GM18511 (cell line): ENCODE measurements at regions not wholly inside any gene's neighbourhood (a gene's known extent, or its start where the extent isn't known, plus 50 kb on each side); places are given as distances from the start of the nearest gene placed in this dataset.

ENCODE experiments used
- ATAC-seq: cut with Tn5 transposase; IDR thresholded peaks from one replicate; pipeline ENCODE4 v1.9.1; 2021; ENCODE audit warnings: mild to moderate bottlenecking, moderate library complexity; ENCODE audit not compliant: unreplicated experiment

DNA sequence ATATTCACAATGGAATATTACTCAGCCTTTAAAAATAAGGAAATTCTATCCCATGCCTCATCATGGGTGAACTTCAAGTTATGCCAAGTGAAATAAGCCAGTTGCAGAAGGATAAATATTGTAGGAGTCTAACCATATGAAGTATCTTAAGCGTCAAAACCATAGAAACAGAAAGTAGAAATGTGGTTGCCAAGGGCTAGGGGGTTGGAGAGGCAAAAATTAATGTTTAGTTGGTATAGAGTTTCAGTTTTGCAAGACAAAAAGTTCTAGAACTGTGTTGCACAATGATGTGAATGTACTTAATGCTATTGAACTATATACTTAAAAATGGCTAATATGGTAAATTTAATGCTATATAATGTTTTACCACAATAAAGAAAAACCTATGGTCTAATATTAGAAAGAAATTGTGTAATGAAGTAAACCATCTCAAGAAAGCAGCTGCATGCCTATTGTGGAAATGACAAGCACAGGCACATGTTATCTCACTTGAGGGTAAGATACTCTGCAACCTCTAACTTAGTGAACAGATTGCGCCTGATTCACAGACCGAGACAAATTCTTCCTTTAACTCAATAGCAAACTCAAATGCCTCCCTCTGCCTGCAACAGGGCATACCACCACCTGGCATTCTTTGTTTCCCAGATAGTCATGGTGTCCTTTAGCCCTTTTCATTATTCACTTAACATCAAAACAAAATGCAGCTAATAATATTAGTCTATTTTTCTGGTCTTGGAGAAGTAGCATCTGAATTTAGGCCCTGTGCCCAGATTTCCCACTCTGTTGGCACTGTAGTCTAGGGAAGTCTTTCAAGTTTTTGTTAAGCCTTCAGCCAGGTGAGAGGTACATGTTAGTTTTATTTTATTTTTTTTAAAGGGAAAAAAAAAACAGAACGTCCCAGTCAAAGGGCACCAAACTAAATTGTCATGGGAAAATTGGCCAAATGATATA, 80.2 kb upstream of the ACP3 start:
- ATAC-seq, result peak; percentile 76

DNA sequence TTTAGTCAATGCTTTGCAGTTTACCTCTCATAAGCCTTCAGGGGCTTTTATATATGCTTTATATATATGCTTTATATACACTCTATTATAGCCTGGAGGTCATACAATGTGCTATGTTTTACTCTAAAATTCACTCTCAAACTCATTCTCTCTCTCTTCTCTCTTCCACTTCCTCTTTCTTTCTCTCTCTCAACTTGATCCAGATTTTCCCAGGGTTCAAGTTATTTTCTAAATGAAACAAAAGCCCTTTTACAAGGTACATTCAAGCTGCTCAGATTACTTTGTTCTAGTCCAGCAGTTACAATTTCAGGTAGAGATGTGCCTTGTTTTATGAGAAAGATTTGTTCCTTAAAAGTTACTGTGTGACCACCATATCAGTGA, 79.6 kb upstream of the ACP3 start:
- no peak for ATAC-seq

DNA sequence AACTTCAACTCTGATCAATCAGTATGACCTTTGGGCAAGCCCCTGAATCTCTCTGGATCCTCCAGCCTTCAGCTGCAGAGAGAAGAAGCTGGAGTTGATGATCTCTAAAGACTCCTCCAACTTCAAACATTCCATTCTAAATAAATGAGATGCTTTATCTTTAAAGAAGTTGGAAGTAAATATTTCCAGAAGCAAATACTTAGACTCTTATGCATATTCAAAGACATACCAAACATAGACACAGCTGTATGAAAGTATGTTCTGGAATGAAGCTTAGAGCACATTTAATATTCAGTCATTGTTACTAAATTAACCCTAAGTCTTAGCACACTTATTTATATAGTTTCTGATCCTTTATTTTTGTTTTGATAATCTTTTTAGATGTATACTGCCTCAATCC, 77.6 kb upstream of the ACP3 start:
- ATAC-seq, result no peak

DNA sequence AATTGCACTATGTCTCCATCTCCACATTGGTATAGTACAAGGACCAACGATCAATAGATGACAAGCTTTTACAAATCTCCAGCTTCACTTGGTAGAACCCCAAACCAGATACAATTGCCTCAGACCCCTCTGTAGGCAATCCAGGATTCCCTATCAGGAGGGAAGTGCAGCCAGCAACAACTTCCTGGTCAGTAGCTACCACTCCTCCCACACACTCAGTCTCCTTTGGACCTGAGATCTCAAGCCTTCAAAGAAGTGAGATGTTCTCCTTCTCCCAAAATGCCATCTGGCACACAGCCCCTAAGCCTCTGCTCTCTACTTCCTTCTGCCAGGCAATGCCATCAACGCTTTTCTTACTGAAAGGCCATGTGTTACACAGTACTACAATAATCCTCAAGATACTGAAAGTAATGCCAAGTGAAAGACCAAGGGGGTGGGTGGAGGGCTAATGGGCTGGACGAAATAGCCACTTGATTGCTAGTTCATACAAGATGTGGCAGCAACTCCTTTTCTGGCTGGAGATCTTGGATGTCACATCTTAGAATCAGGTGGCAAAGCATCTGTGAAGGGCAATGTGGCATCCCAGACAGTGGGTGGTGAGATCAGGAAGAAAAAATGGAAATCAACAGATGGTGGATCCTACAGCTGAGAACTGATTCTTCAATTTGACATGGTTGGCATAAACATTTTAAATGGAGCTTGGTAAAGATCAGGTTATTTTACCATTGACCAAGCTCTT, 75.3 kb upstream of the ACP3 start:
- no peak for ATAC-seq

DNA sequence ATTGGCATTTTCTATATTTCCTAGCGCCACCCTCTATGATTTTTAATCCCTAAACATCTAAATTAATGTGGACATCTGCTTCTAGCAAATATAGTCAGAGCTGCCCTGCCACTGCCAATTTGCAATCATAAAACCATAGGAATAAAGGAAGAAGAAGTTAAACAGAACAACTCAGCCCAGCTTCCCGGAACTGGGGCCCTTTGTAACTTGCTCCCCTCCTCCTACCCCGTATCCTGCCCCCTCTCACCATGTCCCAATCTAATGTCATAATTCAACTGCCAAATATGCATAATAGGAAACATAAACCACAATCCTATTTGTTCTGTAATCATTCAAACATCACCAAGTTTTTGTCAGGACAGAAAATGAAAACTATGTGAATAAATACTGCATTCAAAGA, 74.4 kb upstream of the ACP3 start:
- no peak for ATAC-seq

DNA sequence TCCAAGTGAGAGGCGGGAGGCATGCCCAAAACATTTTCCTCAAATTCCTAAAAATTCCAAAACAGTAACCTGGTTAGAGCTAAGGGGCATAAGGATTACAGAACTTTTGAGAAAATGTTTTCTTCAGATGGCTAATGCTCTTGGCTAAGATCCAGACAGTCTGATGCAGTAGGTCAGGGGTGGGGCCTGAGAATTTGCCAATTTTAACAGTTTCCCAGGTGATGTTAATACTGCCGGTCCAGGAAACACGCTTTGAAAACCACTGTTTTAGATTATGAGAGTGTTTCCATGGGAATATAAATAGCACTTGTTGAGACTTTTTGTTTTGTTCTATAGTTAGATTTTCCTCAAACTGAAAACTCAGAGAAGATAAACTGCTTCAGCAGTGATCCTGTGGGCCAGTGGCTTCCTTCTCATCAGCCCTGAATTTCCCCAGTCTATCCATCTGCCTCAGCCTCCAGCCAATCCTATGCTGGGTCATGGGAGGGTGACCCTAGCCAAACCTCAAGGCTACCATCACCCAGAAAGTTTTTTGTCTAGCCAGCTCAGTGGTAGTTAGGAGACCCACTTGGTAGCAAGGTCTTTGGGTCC, 71.6 kb upstream of the ACP3 start:
- no peak for ATAC-seq

DNA sequence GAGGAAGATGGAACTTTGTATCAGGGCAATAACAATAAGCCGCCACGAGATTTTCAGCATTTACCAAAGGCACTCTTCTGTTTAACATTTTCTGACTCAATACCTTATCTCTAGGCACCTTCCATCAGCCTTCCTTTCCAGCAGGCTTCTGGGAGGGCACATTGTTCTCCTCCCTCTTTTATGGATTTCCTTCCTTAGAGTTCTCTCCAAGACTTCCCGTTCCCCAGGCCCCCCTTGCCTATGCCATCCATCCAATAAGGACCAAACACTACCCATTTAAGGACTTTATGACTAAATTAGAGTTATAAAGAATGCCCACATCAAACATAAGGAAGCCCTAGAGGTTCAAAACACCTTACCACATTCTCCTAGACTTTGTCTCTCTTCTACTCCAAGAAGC, 71.0 kb upstream of the ACP3 start:
- no peak for ATAC-seq

DNA sequence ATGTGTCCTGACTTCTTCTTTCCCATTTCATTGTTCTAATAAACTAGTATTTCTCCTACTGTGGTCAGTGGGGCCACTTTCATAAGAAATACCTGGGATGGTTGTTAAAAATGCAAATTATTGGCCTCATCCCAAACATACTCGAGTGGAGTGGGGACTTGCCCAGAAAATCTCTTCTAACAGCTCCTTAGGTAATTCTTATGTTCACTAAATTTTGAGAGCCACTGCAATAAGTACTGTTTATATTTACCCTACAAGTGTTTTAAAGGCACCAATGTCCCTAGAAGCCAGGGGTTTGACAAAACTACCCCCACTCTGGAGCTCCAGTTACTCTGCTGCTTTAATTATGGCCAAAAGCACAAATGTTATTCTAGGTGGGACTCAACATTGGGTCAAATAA, 70.0 kb upstream of the ACP3 start:
- no peak for ATAC-seq

DNA sequence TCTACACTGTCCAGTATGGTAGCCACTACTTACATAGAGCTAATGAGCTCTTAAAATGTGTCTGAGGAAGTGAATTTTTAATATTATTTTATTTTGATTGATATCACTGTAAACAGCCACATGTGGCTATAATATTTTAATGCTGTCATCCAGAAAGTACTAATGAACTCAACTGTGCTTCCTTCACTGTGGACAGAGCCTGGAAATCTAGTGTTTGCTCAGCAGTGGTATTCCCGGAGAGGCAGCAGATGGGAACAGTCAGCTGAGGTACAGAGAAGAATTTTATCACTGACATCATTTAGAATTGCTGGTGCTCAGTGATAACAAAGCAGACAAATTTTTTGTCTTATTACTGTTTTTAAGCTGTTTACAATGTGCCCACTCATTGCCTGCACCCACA, 68.7 kb upstream of the ACP3 start:
- ATAC-seq, result no peak

DNA sequence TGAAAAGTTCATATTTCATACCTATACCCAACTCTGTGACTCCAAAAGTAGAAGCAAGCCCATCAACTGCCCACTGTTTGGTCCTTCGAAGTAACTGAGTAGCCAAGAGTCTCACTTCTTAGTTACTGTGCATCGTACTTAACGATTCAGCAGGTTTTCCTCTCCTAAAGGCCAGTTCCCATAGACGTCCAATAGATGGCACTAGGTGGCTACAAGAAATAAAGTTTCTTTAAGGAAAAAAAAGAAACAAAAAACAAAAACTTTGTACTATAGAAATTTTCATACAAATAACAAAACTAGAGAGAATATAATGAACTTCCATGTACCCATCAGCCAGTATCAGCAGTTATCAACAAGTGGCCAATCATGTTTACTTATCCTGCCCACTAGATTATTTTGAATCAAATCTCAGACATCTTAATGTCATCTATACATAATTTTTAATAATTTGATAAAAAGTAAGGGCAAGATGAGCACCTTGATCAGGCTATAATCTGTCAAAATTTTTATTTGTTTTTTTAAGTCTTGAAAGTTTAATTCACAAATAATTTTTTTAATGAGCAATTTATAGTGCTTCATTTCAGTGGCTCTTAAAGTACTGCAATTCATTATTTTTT, 63.8 kb upstream of the ACP3 start:
- no peak for ATAC-seq

DNA sequence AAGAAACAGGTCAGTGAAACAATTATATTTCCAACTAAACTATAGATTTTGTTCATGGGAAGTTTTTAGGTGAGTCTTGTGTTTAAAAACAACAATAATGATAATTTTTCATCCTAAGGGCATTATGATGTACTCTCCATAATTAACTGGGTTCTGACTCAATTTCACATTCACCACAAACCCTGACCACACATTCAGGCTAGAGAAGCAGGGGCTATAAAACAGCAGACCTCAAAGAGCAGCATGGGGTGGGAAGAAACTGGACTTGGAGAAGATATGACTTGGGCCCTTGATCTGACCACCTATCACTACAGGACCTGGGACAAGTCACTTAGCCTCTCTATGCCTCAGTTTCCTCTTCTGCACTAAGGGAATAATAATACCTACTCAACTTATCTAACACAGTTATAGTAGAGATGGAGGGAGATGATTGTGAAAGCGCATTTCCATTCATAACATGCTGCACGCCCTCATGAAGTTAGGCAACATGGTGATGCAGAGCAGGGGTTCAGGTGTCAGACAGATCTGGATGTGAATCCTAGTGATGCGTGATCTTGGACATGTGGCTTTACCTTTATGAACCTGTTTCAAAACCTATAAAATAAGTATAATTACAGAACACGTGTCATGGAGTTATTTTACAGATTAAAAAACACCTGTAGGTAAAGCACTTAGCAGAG, 63.0 kb upstream of the ACP3 start:
- ATAC-seq, result no peak

DNA sequence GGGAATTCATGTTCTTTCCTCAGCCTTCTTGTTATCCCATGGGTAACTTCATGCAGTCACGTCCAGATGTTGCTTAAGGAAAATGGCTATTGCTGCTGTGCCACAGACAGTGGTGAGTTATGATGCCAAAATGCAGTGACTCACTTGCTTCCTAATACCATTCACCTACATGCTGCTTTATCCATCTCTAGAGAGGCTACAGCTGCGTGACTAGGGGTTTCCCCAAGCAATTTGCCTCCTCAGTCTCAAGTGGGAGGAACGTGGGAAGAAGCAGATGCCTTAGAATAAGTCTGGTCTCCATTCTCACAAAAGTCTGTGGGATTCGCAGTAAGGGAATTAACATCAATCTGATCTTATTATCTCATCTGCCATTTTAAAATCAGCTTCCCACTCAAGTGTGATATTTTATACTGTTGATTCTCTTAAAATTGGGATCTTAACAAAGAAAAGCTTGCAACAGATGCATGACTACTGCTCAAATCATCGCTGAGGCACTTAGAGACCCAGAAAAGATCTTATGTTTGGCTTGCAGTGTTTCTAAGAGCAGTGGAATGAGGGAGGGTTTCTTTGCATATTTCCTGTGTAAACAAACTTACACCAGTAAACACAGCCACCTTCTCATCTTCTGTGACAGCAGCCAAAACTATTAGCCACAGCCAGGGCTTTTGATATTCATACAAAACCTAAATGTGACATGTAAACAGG, 62.0 kb upstream of the ACP3 start:
- ATAC-seq, result no peak

DNA sequence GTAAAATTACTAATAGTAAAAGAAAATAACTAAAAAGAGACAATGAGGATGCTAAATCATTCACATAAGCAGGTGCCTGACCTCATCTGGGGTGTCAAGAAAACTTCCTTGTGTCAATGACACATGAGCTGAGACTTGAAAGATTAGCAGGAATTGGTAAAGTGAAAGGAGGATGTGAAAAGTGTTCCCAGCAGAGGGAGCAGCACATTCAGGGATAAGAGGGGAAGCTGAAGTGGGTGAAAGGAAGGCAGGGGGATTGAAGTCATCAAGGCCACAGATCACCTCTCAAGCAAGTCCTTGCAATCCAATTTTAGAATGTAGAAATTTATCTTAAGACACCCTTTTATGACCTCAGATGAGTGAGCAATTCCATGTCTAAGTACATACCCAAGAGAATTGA, 60.2 kb upstream of the ACP3 start:
- ATAC-seq, result no peak

DNA sequence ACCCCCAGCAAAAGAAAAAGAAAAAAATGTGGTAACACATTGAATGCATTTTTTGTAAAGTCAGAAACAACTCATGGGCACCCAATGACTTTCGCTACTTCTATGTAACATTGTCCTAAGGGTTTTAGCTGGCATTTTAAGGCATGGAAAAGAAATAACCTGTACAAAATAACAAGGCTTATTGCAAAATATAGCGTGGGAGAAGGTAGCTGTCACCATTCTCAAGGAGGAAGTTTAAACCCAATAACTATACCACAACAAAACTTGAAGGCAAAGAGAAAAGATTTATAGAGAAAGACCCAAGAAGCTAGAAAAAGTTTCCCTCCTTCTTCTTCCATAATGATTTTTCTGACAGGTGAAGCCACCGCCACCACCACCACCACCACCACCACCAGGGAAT, 55.7 kb upstream of the ACP3 start:
- ATAC-seq, result no peak

DNA sequence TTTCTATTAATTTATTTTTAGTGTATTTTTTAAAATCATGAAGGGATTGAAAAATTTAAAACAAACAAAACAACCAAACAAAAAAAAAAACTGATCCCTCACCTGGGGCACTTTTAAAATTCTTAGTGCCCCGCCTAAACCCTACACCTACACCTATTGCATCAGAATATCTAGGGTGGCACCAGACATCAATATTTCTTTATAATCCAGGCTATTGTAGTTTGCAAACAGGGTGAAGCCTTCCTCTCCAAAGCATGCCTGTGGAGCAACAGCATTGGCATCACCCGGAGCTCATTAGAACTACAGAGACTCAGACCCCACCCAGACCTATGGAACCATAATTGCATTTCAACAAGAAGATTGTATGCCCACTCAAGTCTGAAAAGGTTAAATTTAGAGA, 54.9 kb upstream of the ACP3 start:
- no peak for ATAC-seq

DNA sequence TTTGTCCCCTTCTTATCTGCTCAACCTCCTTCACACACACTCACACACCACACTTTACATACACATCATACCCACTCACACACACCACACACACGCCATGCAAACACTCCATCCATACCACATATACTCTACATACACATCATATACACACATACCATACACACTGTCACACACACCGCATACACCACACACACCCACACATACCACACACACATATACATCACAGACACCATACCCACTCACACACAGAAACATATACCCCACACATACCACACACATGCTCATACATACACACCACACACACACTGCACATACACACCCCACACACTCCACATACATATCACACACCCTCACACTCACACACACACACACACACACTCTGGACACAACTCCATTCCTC, 54.3 kb upstream of the ACP3 start:
- no peak for ATAC-seq

DNA sequence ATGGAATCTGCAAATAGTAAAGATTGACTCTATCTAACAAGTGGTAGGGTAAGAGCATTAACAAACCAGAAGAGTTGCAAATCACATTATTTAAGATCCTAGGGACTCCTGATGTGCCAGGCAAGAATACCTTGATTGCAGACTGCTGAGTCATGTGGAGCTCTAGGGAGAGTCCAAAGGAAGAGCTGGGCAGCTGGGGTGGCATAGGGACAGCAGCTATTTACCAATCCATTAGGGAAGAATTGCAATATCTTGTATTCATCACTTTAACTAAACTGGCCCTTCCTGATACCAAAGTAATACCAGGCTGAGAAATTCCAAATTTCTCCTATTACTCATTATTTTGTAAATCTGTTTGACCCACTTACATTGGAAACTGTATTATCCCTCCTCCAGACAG, 52.2 kb upstream of the ACP3 start:
- no peak for ATAC-seq

DNA sequence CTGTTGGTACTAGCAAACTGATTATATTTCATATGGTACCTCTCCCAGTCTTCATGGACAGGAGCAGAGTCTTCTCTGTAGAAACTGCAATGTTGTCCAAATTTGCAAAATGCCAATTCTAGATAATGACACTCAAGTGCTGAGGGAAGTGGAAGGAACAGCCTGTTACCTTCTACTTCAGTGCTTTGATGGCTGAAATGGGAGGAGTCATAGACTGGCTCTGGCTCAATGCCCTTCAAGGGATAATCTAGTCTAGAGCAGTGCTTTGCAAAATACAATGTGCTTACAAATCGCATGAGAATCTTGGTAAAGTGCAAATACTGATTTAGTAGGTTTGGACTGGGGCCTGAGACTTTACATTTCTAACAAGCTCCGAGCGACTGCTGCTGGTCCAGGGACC, 51.7 kb upstream of the ACP3 start:
- ATAC-seq, result no peak

DNA sequence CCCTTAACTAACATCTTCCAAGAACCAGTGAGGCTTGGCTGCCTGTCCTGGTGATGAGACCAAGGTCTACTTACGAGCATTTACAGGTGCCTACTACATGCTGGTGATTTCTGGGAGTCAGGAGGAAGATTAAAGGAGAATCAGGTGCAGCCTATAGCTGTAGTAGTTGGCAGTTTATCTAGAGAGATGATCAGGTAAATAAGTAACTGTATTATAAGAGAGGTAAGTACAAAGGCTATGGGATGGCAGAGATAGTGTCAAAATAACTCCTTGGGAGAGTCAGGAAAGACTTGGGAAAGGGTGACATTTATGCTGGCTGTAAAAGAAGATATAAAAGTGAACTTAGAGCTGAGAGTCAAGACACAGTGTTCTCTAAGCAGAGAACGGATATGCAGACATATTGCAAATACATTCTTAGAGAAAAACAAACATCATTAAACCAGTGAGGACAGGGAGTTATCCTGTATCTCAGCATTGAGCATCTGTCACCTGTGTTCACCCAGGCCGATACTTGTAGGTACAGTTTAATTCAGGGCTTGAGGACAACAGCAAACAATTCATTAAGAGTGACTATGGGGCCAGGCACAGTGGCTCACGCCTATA, 49.7 kb upstream of the ACP3 start:
- no peak for ATAC-seq
